HG03342 (cell line): ENCODE measurements at regions not wholly inside any gene's neighbourhood (a gene's known extent, or its start where the extent isn't known, plus 50 kb on each side); places are given as distances from the start of the nearest gene placed in this dataset.

Experiments used
- ATAC-seq: cut with Tn5 transposase; IDR thresholded peaks from one replicate; pipeline ENCODE4 v1.9.1; 2021; ENCODE audit warnings: mild to moderate bottlenecking, moderate library complexity; ENCODE audit not compliant: unreplicated experiment

GRCh38 chr14:101174980-101175606, 271.6 kb upstream of the RTL1 start:
- no peak for ATAC-seq

- ATAC-seq, result no peak
Observed at GRCh38 chr14:101175731-101176534, 272.4 kb upstream of the RTL1 start.

- no peak for ATAC-seq
Observed at GRCh38 chr14:101176535-101177205, 273.1 kb upstream of the RTL1 start.

- no peak for ATAC-seq
Observed at GRCh38 chr14:101177301-101177971, 273.9 kb upstream of the RTL1 start.

GRCh38 chr14:101178184-101179072, 274.9 kb upstream of the RTL1 start:
- ATAC-seq, result no peak

- ATAC-seq, result no peak
Observed at GRCh38 chr14:101179691-101180211, 276.2 kb upstream of the RTL1 start.

DNA sequence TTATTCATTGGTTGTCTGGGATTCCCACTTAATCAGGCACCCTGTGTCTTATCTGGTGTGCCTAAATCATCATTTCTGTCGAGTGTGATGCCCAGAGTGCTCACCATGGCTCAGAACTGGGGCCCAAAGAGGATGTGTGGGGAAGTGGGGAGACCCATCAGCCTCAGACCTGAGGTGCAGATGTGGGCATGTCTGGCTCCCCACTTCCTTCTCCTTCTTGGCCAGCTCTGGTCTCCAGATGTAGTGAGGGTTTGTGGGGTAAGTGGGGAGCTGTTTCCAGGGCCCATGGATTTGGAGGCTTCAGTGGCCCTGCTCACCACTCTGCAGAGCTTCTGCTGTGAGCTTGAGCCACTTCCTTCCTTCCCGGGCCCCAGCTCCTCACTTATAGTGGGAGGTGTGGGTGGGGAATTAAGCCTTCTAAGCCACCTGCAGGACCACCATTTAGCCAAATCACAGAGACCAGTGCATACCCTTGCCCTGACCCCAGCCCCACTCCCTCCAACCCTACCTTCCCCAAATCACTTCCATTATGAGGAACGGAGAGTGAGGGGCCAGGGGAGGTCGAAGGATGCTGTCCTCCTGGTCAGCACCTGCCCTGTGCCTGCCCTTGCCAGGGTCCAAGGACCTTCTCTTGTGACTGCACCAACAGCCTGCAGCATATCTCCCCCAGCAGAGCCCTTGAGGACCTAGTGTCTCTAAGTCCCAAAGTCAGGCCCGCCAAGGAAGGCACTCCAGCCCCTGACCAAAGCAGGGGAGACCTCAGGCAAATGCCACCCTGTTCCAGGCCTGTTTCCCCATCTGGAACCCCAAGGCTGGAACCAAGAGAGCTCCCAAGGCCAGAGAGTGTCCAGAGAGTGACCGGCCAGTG, 278.2 kb upstream of the RTL1 start:
- no peak for ATAC-seq

- no peak for ATAC-seq
Observed at GRCh38 chr14:101182476-101182875, 279.0 kb upstream of the RTL1 start.

DNA sequence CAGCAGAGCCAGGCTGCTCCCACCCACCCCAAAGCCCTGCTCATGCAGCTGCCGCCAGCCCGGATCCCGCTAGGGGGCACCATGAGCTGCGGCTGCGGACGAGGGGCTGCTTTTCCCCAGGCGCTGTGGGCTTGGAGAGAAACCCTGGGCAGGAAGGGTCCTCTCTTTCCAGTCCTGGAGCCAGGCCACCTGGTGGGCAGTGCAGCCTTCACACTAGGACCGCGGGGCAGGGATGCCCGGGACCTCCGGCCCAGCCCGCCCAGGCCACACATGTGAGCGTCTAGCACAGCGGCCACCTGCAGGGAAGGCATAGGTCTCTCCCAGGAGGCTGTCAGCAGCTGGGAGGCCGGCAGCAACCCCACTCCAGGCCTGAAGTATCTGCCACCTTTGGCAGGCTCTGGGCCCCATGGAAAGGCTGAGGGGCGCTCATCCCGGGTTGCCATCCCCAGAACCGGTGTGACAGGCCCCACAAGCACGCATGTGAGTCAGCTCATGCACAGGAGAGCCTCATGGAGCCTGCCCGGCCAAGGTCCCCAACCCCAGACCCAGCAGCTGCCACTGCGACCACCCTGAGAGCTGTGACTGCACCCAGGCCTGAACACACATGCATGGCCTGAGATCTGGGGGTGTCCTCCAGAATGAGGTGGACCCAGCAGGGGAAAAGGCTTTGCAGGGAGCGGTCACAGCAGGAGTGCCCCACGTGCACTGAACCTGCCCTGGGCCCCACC, 280.0 kb upstream of the RTL1 start:
- ATAC-seq, result no peak

- no peak for ATAC-seq
Observed at GRCh38 chr14:101184104-101184455, 280.6 kb upstream of the RTL1 start.

GRCh38 chr14:101184572-101184971, 281.1 kb upstream of the RTL1 start:
- no peak for ATAC-seq

DNA sequence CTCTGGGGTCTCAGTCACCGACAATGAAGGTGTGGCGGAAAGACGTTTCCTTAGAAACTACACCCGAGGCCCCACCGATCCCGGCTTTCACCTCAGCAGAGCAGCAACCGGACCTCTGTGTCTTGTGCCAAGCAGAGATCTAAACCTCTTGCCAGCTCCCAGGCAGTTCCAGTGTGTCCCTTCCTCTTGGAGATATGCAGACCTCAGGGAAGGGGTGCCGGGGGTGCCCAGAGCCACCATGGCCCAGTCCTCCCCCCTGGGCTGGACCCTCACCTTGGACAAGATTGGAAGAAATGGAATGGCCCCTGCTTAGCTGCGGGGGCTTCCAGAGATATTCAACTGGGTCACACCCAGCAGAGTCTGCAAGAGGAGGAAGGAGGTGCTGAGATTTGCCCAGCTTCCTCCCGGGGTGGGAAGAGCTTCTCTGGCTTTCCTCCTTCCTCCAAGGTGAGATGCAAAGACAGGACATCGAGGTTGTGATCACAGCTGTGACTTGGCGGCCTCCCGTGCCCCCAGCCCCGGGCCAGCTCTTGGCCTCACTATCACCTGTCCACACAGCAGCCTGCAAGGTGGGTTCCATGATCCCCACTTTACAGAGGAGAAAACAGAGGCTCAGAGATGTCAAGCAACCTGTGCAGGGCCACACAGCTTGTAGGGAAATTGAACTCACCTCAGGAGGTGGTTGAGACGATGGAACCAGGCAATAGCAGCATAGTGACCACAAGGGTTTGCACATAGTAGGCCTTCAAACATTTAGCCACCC, 281.7 kb upstream of the RTL1 start:
- ATAC-seq, result no peak

DNA sequence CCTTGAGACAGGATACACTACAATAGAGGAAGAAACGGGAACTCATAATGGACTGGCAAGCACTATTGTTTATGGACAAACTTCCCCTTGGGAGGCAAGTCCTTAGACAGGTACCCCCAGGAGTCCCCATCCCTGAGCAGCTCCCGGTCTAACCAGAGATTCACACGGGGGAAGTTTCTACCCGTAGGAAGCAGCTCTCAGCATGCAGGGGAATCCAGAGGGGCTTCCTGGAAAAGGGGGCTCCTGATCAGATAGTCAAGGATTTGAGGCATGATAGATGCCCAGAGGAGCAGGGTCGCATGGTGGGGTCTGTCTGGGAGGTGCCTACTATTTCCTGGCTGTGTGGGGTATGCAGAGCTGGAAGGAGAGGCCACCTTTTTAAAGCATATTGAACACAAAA, 282.4 kb upstream of the RTL1 start:
- no peak for ATAC-seq

GRCh38 chr14:101186544-101186943, 283.0 kb upstream of the RTL1 start:
- no peak for ATAC-seq

DNA sequence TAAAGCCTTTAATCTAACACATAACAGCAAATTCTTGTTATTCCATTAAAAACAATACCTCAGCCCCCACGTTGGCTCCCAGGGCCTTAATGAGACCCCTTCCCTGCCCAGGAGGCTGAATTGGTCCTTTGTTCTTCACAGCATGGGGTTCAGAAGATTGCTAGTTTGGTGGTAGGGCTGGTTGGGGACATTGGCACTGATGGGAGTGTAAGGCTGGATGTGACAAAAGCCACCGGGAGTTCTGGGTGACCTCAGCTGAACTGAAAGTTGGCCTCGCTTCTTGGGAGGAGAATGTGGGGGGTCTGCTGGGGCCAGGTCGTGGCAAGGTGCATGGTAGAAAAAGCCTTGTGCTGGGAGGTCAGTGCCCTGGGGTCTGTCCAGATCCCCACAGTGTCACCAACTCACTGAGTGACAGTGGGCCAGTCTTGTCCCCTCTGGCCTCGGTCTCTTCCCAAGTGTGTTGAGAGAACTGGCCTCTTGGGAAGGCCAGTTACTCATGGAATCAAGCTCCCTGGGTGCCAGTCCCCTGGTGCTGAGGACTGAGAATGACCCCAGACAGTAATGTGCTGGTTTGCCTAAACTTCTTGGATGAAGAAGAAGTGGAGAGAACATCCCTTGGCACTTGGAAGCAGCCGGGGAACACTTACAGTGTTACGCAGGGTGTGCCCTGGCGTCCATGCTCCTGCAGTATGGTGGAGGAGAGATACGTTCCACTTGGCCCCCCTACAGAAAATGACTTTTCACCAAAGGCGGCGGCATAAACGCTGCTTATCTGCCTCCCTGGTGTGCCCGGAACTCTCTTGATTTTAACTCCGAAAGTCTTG, 283.7 kb upstream of the RTL1 start:
- no peak for ATAC-seq

GRCh38 chr14:101187816-101188570, 284.5 kb upstream of the RTL1 start:
- no peak for ATAC-seq

DNA sequence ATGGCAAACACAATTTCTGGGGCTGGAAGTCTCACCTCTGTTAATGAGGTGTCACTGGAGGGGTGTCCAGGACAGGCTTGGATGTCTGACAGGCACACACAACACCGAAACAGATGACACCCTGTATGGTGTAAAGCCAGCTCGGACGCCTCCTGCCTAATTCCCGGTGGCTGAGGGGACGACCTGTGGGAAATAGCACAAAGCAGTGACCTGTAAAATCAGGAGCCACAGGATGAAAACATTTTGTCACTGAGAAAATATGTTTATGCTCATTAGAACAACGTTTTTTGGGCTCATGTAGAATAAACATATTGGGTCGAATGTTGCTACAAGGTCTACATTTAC, 285.0 kb upstream of the RTL1 start:
- no peak for ATAC-seq
